ENCODE measurements at regions not wholly inside any gene's neighbourhood (a gene's known extent, or its start where the extent isn't known, plus 50 kb on each side); places are given as distances from the start of the nearest gene placed in this dataset.

GRCh38 chr2:220393711-220394110 lies 766.3 kb downstream of the SLC4A3 start:
- intact Hi-C loops (cut with DNase I; ENCODE audit: low total_unique reads) = no loop called here
- no peak overlapping the region for H3K27ac ChIP-seq
- TF ChIP-seq CTCF (IDR thresholded peaks at IDR 0.05) = no peak
- no peak for TF ChIP-seq POLR2A (IDR thresholded peaks at IDR 0.05)
- no peak for TF ChIP-seq POLR2AphosphoS5 (IDR thresholded peaks at IDR 0.05)
- TF ChIP-seq EP300 (IDR thresholded peaks at IDR 0.05) = no peak
- no peak overlapping the region for H3K4me3 ChIP-seq
- 70 to 76% (median 73%) methylated on average over 2 of the region's 2 CpGs for WGBS, 5 donors
- no peaks in the 10 kb centered on the region for H3K4me1 ChIP-seq
- no peaks in the 10 kb centered on the region for H3K27me3 ChIP-seq
- no peaks in the 10 kb centered on the region for H3K36me3 ChIP-seq
- no peaks in the 10 kb centered on the region for H3K9me3 ChIP-seq
- no peak for DNase-seq

GRCh38 chr2:220394433-220394832 lies 767.0 kb downstream of the SLC4A3 start:
- H3K9me3 ChIP-seq = no peaks in the 10 kb centered on the region
- no peaks in the 10 kb centered on the region for H3K36me3 ChIP-seq
- peak in 1 of 2 donors; percentile 48 for DNase-seq
- H3K27me3 ChIP-seq = no peaks in the 10 kb centered on the region
- no peak overlapping the region for H3K4me3 ChIP-seq
- intact Hi-C loops (cut with DNase I; ENCODE audit: low total_unique reads) = no loop called here
- H3K27ac ChIP-seq = no peak overlapping the region
- H3K4me1 ChIP-seq = no peaks in the 10 kb centered on the region
- TF ChIP-seq CTCF (IDR thresholded peaks at IDR 0.05) = no peak
- no peak for TF ChIP-seq POLR2A (IDR thresholded peaks at IDR 0.05)
- no peak for TF ChIP-seq EP300 (IDR thresholded peaks at IDR 0.05)
- TF ChIP-seq POLR2AphosphoS5 (IDR thresholded peaks at IDR 0.05) = no peak

GRCh38 chr2:220396287-220396686 lies 768.9 kb downstream of the SLC4A3 start:
- 61 to 74% (median 62%) methylated on average over 4 of the region's 4 CpGs for WGBS, 5 donors
- H3K4me1 ChIP-seq = no peaks in the 10 kb centered on the region
- H3K36me3 ChIP-seq = no peaks in the 10 kb centered on the region
- H3K27me3 ChIP-seq = no peaks in the 10 kb centered on the region
- TF ChIP-seq POLR2AphosphoS5 (IDR thresholded peaks at IDR 0.05) = no peak
- no peak for TF ChIP-seq CTCF (IDR thresholded peaks at IDR 0.05)
- no peak for TF ChIP-seq POLR2A (IDR thresholded peaks at IDR 0.05)
- TF ChIP-seq EP300 (IDR thresholded peaks at IDR 0.05) = no peak
- intact Hi-C loops (cut with DNase I; ENCODE audit: low total_unique reads) = no loop called here
- no peak overlapping the region for H3K4me3 ChIP-seq
- no peak overlapping the region for H3K27ac ChIP-seq
- peak in 1 of 2 donors; percentile 15 for DNase-seq
- peaks cover 0 to 4% (median 3%) of the 10 kb centered on the region in 4 donors for H3K9me3 ChIP-seq

- no peak for DNase-seq
- Histone ChIP-seq H3K4me3 (no peak overlapping the region), H3K4me1 (no peaks in the 10 kb centered on the region), H3K36me3 (no peaks in the 10 kb centered on the region), H3K9me3 (peaks cover 0 to 53% (median 30%) of the 10 kb centered on the region in 4 donors), H3K27me3 (no peaks in the 10 kb centered on the region), H3K27ac (no peak overlapping the region)
- intact Hi-C loops (cut with DNase I; ENCODE audit: low total_unique reads) = no loop called here
- no peak for TF ChIP-seq CTCF (IDR thresholded peaks at IDR 0.05)
- TF ChIP-seq EP300 (IDR thresholded peaks at IDR 0.05) = no peak
- no peak for TF ChIP-seq POLR2AphosphoS5 (IDR thresholded peaks at IDR 0.05)
- TF ChIP-seq POLR2A (IDR thresholded peaks at IDR 0.05) = no peak
- 55 to 97% (median 97%) methylated on average over 1 of the region's 1 CpG for WGBS, 5 donors
These were observed 782.9 kb downstream of the SLC4A3 start for GRCh38 chr2:220410296-220410695.
